ENCODE measurements at regions not wholly inside any gene's neighbourhood (a gene's known extent, or its start where the extent isn't known, plus 50 kb on each side); places are given as distances from the start of the nearest gene placed in this dataset.

DNA sequence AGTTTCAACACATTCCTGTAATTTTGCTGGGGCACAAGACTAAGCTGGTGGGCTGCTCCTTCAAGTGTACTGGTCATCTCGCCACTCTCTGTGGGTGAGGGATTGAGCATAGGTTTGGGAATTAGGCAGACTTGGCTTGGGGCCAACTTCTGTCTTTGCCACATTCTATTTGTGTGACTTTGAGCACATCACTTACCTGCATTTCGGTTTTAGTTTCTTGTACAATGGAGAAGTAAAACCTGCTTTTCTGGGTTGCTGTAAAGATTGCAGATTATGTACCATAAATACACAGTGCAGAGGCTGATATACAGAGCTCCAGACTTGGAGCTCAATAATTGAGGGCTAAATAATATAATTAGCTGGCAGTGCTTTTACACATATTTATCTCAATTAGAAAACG is 162.1 kb downstream of the C3orf38 start:
- Histone ChIP-seq H3K4ac (ENCODE audit: low read depth, low read length) (no peak overlapping the region), H3K23ac (ENCODE audit: low read depth, low read length) (no peak overlapping the region), H3K18ac (ENCODE audit: low read depth, low read length) (no peak overlapping the region), H2AK5ac (ENCODE audit: low read depth, low read length) (no peak overlapping the region), H3K14ac (replicated peaks; ENCODE audit: low read depth, low read length) (no peak overlapping the region), H3K9me1 (ENCODE audit: insufficient read depth, low read length) (no peaks in the 10 kb centered on the region), H3K9me3 (ENCODE audit: control insufficient read depth, insufficient read depth, low read length) (no peaks in the 10 kb centered on the region), H2BK5ac (ENCODE audit: low read depth, low read length, poor library complexity, severe bottlenecking) (no peak overlapping the region), H3K36me3 (ENCODE audit: control insufficient read depth, insufficient read depth, low read length) (no peaks in the 10 kb centered on the region), H3K27ac (ENCODE audit: insufficient read depth, low read length) (no peak overlapping the region), H2AK9ac (replicated peaks; ENCODE audit: low read depth, low read length, poor library complexity) (no peak overlapping the region), H3K27me3 (ENCODE audit: control insufficient read depth, insufficient read depth, low read length) (no peaks in the 10 kb centered on the region), H2AFZ (replicated peaks; ENCODE audit: low read length, poor library complexity) (no peak overlapping the region), H3K79me1 (ENCODE audit: low read depth in 1 of 2, low read length in 2 of 2) (no peaks in the 10 kb centered on the region), H4K20me1 (ENCODE audit: insufficient read depth, low read length) (no peaks in the 10 kb centered on the region), H2BK20ac (ENCODE audit: low read depth, low read length) (no peak overlapping the region), H2BK15ac (ENCODE audit: low read depth, low read length) (no peak overlapping the region), H4K8ac (ENCODE audit: low read depth in 2 of 2, low read length in 2 of 2) (no peak overlapping the region), H4K5ac (ENCODE audit: low read depth, low read length) (no peak overlapping the region), H3K56ac (ENCODE audit: extremely low read depth, insufficient read depth, low read length) (no peak overlapping the region), H4K91ac (ENCODE audit: insufficient read depth, low read depth, low read length) (no peak overlapping the region), H3K4me3 (ENCODE audit: insufficient read depth, low read depth, low read length) (no peak overlapping the region), H3K4me1 (ENCODE audit: control insufficient read depth, insufficient read depth, low read length) (no peaks in the 10 kb centered on the region), H3K4me2 (ENCODE audit: low read depth, low read length) (no peak overlapping the region), H2BK120ac (ENCODE audit: low read depth, low read length) (no peak overlapping the region), H3K9ac (ENCODE audit: low read depth, low read length) (no peak overlapping the region)
- ChIA-PET POLR2A (ENCODE audit: unreplicated experiment) (no interaction called here), CTCF (no interaction called here)
- dilution Hi-C loops (cut with HindIII; ENCODE audit: low sequenced_read_pairs, unreplicated experiment) (no loop called here), intact Hi-C loops (cut with micrococcal nuclease) (no loop called here), in situ Hi-C loops (cut with MboI; ENCODE audit: low sequenced_read_pairs) (no loop called here)
- BruUV-seq (replicated peaks): no TSS peak
- TF ChIP-seq MAZ (IDR thresholded peaks at IDR 0.05; ENCODE audit: borderline replicate concordance, low read depth, low read length): no peak
- no peak for TF ChIP-seq MXI1 (IDR thresholded peaks at IDR 0.05; ENCODE audit: borderline replicate concordance, low read depth, low read length)
- TF ChIP-seq RFX5 (IDR thresholded peaks at IDR 0.05; ENCODE audit: low read depth, low read length): no peak
- TF ChIP-seq, protein P1, sequence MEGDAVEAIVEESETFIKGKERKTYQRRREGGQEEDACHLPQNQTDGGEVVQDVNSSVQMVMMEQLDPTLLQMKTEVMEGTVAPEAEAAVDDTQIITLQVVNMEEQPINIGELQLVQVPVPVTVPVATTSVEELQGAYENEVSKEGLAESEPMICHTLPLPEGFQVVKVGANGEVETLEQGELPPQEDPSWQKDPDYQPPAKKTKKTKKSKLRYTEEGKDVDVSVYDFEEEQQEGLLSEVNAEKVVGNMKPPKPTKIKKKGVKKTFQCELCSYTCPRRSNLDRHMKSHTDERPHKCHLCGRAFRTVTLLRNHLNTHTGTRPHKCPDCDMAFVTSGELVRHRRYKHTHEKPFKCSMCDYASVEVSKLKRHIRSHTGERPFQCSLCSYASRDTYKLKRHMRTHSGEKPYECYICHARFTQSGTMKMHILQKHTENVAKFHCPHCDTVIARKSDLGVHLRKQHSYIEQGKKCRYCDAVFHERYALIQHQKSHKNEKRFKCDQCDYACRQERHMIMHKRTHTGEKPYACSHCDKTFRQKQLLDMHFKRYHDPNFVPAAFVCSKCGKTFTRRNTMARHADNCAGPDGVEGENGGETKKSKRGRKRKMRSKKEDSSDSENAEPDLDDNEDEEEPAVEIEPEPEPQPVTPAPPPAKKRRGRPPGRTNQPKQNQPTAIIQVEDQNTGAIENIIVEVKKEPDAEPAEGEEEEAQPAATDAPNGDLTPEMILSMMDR (conservative IDR thresholded peaks at IDR 0.05; ENCODE audit: low read depth, low read length): no peak
- no peak for TF ChIP-seq SMC3 (IDR thresholded peaks at IDR 0.05; ENCODE audit: low read depth, low read length)
- TF ChIP-seq RAD21 (IDR thresholded peaks at IDR 0.05; ENCODE audit: low read length): no peak
- TF ChIP-seq, protein P2, sequence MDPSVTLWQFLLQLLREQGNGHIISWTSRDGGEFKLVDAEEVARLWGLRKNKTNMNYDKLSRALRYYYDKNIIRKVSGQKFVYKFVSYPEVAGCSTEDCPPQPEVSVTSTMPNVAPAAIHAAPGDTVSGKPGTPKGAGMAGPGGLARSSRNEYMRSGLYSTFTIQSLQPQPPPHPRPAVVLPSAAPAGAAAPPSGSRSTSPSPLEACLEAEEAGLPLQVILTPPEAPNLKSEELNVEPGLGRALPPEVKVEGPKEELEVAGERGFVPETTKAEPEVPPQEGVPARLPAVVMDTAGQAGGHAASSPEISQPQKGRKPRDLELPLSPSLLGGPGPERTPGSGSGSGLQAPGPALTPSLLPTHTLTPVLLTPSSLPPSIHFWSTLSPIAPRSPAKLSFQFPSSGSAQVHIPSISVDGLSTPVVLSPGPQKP (IDR thresholded peaks at IDR 0.05; ENCODE audit: borderline replicate concordance, low read depth, low read length): no peak
- TF ChIP-seq, protein P3, sequence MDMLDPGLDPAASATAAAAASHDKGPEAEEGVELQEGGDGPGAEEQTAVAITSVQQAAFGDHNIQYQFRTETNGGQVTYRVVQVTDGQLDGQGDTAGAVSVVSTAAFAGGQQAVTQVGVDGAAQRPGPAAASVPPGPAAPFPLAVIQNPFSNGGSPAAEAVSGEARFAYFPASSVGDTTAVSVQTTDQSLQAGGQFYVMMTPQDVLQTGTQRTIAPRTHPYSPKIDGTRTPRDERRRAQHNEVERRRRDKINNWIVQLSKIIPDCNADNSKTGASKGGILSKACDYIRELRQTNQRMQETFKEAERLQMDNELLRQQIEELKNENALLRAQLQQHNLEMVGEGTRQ (IDR thresholded peaks at IDR 0.05; ENCODE audit: low read depth, low read length): no peak
- TF ChIP-seq MAFK (IDR thresholded peaks at IDR 0.05; ENCODE audit: low read depth, low read length): no peak
- no peak for TF ChIP-seq CHD1 (IDR thresholded peaks at IDR 0.05; ENCODE audit: low read depth, low read length)
- no peak for TF ChIP-seq RCOR1 (IDR thresholded peaks at IDR 0.05; ENCODE audit: insufficient replicate concordance, low read length)
- TF ChIP-seq POLR2A (IDR thresholded peaks at IDR 0.05; ENCODE audit: low read depth, low read length): no peak
- TF ChIP-seq CEBPB (IDR thresholded peaks at IDR 0.05; ENCODE audit: low read depth, low read length): no peak
- no peak for TF ChIP-seq BHLHE40 (IDR thresholded peaks at IDR 0.05; ENCODE audit: low read depth, low read length)
- TF ChIP-seq FOS (IDR thresholded peaks at IDR 0.05; ENCODE audit: low read depth, low read length): no peak
- WGBS, 2 experiments (ENCODE audit: extremely low coverage in 2 of 2, insufficient read length in 1 of 2): no CpG with 5 or more reads among the region's 3 CpGs
- DNase-seq: no peak
- no peak for ATAC-seq (ENCODE audit: low read depth)

Measured in IMR-90 (cell line).